ENCODE measurements at regions not wholly inside any gene's neighbourhood (a gene's known extent, or its start where the extent isn't known, plus 50 kb on each side); places are given as distances from the start of the nearest gene placed in this dataset.

DNA sequence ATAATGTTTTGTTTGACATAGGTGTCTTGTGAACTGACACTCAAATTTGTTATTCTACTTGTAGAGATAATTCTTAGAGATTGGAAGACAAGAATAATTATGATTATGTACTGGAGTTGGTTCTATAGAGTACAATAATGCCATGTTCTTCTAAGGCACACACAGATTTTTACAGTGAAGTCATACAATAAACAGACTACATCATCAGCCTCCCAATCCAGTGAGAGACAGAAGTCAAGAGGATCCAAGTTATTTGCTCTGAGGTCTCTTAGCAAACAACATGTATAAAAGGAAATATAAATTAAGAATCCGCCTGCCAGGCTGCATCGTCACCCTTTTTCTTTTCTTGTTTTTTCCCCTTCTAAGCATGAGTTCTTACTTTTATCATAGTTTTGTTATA lies 613.5 kb upstream of the SETBP1 start:
- Histone ChIP-seq H3K27ac (ENCODE audit: low read depth in 2 of 2, low read length in 1 of 2) (no peak overlapping the region), H3K36me3 (ENCODE audit: control insufficient read depth in 2 of 2, insufficient read depth in 2 of 2, low read length in 1 of 2) (no peaks in the 10 kb centered on the region)
- WGBS, 2 donors = 76 to 85% methylated on average over 2 of the region's 2 CpGs

DNA sequence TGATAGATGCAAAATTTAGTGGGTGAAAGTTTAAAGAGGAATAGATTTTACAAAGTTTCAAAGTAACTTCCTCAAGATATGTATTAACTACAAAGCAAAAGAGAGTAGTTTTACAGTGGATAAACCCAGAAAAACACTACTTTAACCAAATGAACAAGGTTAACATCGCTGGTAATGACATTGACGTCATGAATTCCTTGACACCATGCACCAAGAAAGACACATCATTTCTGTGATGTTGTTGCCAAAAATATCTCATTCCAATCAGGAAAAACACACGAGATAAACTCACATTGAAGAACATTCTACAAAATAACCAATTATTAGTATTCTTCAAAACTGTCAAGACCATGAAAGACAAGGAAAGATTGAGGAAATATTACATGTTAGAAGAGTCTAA lies 605.6 kb upstream of the SETBP1 start:
- H3K9me3 ChIP-seq (ENCODE audit: control insufficient read depth in 2 of 2, insufficient read depth in 1 of 2, low read depth in 1 of 2, low read length in 1 of 2) = no peaks in the 10 kb centered on the region
- no peaks in the 10 kb centered on the region for H3K27me3 ChIP-seq (ENCODE audit: control insufficient read depth in 1 of 2, insufficient read depth in 2 of 2, low read length in 2 of 2)
- H3K4me1 ChIP-seq (ENCODE audit: control insufficient read depth in 2 of 2, insufficient read depth in 2 of 2, low read length in 1 of 2) = no peaks in the 10 kb centered on the region
- H3K4me3 ChIP-seq (ENCODE audit: low read depth in 1 of 2, low read length in 2 of 2) = no peak overlapping the region
- WGBS, 2 donors = 65 to 68% methylated on average over 3 of the region's 3 CpGs
- H3K27ac ChIP-seq (ENCODE audit: low read depth in 2 of 2, low read length in 1 of 2) = no peak overlapping the region
- H3K36me3 ChIP-seq (ENCODE audit: control insufficient read depth in 2 of 2, insufficient read depth in 2 of 2, low read length in 1 of 2) = no peaks in the 10 kb centered on the region

More for the DNA sequence above, 613.5 kb upstream of the SETBP1 start:
- Histone ChIP-seq H3K4me1 (ENCODE audit: control insufficient read depth in 2 of 2, insufficient read depth in 2 of 2, low read length in 1 of 2) (no peaks in the 10 kb centered on the region), H3K4me3 (ENCODE audit: low read depth in 1 of 2, low read length in 2 of 2) (no peak overlapping the region), H3K9me3 (ENCODE audit: control insufficient read depth in 2 of 2, insufficient read depth in 1 of 2, low read depth in 1 of 2, low read length in 1 of 2) (no peaks in the 10 kb centered on the region), H3K27me3 (ENCODE audit: control insufficient read depth in 1 of 2, insufficient read depth in 2 of 2, low read length in 2 of 2) (no peaks in the 10 kb centered on the region)

DNA sequence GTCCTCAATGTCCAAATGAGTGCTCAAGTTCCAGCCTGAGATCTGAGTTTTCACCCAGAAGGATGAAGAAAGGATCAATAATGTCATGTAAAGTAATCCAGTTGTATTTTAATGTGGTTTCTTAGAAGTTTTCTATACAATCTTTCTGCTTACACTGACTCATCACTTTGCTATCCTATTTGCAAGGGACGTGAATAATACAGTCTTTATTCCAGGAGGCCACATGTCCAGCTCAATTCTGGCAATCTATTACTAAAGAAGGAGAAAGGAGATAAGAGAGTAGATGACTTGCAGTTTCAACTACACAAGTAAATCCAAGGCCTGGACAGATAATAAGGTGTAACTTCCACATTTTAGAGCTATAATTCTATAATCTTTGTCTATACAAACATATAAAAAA lies 601.1 kb upstream of the SETBP1 start:
- H3K4me1 ChIP-seq (ENCODE audit: control insufficient read depth in 2 of 2, insufficient read depth in 2 of 2, low read length in 1 of 2) = no peaks in the 10 kb centered on the region
- no peaks in the 10 kb centered on the region for H3K9me3 ChIP-seq (ENCODE audit: control insufficient read depth in 2 of 2, insufficient read depth in 1 of 2, low read depth in 1 of 2, low read length in 1 of 2)
- 14 to 27% methylated on average over 1 of the region's 1 CpG for WGBS, 2 donors
- H3K4me3 ChIP-seq (ENCODE audit: low read depth in 1 of 2, low read length in 2 of 2) = no peak overlapping the region
- no peaks in the 10 kb centered on the region for H3K27me3 ChIP-seq (ENCODE audit: control insufficient read depth in 1 of 2, insufficient read depth in 2 of 2, low read length in 2 of 2)
- H3K36me3 ChIP-seq (ENCODE audit: control insufficient read depth in 2 of 2, insufficient read depth in 2 of 2, low read length in 1 of 2) = no peaks in the 10 kb centered on the region
- H3K27ac ChIP-seq (ENCODE audit: low read depth in 2 of 2, low read length in 1 of 2) = no peak overlapping the region

DNA sequence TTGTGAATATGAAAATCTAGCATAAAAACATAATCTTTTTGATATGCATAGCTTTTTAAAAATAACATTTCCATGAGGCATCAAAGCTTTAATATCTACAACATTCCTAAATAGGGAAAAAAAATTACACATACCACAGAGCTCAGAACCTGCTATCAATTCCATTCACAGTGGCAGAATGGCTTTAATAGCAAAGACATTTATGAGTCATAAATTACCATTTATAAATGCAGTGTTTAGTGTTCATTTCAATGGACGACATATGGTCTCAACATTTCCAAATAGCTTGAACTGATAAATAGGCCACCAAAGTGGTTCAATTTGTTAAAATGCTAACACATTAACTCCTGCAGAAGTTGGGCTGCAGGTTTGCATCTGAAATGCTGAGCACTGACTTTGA lies 600.6 kb upstream of the SETBP1 start:
- WGBS, 2 donors = 49 to 58% methylated on average over 1 of the region's 1 CpG
- Histone ChIP-seq H3K4me3 (ENCODE audit: low read depth in 1 of 2, low read length in 2 of 2) (no peak overlapping the region), H3K4me1 (ENCODE audit: control insufficient read depth in 2 of 2, insufficient read depth in 2 of 2, low read length in 1 of 2) (no peaks in the 10 kb centered on the region), H3K9me3 (ENCODE audit: control insufficient read depth in 2 of 2, insufficient read depth in 1 of 2, low read depth in 1 of 2, low read length in 1 of 2) (no peaks in the 10 kb centered on the region), H3K27ac (ENCODE audit: low read depth in 2 of 2, low read length in 1 of 2) (no peak overlapping the region), H3K36me3 (ENCODE audit: control insufficient read depth in 2 of 2, insufficient read depth in 2 of 2, low read length in 1 of 2) (no peaks in the 10 kb centered on the region), H3K27me3 (ENCODE audit: control insufficient read depth in 1 of 2, insufficient read depth in 2 of 2, low read length in 2 of 2) (no peaks in the 10 kb centered on the region)

DNA sequence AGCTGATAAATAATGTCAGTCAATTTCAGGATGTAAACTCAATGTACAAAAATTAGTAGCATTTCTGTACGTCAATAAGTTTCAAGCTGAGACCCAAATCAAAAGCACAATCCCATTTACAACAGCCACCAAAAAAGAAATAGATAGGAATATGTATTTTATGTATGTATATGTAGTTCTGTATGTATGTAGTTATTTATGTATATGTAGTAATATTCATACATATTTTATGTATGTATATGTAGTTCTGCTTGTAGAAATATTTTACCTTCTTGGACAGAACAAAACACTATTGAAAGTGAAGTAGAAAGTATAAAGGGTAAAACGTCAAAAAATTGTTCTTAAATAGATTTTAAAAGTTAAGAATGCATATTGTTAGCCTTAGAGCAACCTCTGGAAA lies 591.0 kb upstream of the SETBP1 start:
- WGBS, 2 donors = 67 to 73% methylated on average over 2 of the region's 2 CpGs
- H3K36me3 ChIP-seq (ENCODE audit: control insufficient read depth in 2 of 2, insufficient read depth in 2 of 2, low read length in 1 of 2) = no peaks in the 10 kb centered on the region

DNA sequence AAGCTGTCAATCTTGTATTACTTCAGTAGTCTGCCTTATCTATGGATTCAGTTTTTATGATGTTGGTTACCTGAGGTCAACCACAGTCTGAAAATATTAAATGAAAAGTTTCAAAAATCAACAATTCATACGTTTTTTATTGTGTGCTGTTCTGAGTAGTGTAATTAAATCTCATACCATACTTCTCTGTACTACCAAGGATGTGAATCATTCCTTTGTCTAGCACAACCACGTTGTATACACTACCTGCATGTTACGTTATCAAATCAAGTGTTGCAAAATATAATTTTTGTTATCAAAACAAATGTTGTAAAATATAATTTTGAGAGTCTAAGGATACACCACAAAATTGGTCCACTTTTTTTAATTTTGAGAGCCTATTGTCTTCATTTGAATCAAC lies 590.2 kb upstream of the SETBP1 start:
- no peak overlapping the region for H3K4me3 ChIP-seq (ENCODE audit: low read depth in 1 of 2, low read length in 2 of 2)
- no peaks in the 10 kb centered on the region for H3K36me3 ChIP-seq (ENCODE audit: control insufficient read depth in 2 of 2, insufficient read depth in 2 of 2, low read length in 1 of 2)
- H3K9me3 ChIP-seq (ENCODE audit: control insufficient read depth in 2 of 2, insufficient read depth in 1 of 2, low read depth in 1 of 2, low read length in 1 of 2) = no peaks in the 10 kb centered on the region
- H3K27ac ChIP-seq (ENCODE audit: low read depth in 2 of 2, low read length in 1 of 2) = no peak overlapping the region
- 51 to 54% methylated on average over 3 of the region's 3 CpGs for WGBS, 2 donors
- H3K27me3 ChIP-seq (ENCODE audit: control insufficient read depth in 1 of 2, insufficient read depth in 2 of 2, low read length in 2 of 2) = no peaks in the 10 kb centered on the region
- H3K4me1 ChIP-seq (ENCODE audit: control insufficient read depth in 2 of 2, insufficient read depth in 2 of 2, low read length in 1 of 2) = no peaks in the 10 kb centered on the region

More for the DNA sequence above, 591.0 kb upstream of the SETBP1 start:
- Histone ChIP-seq H3K9me3 (ENCODE audit: control insufficient read depth in 2 of 2, insufficient read depth in 1 of 2, low read depth in 1 of 2, low read length in 1 of 2) (no peaks in the 10 kb centered on the region), H3K4me3 (ENCODE audit: low read depth in 1 of 2, low read length in 2 of 2) (no peak overlapping the region), H3K27me3 (ENCODE audit: control insufficient read depth in 1 of 2, insufficient read depth in 2 of 2, low read length in 2 of 2) (no peaks in the 10 kb centered on the region), H3K4me1 (ENCODE audit: control insufficient read depth in 2 of 2, insufficient read depth in 2 of 2, low read length in 1 of 2) (no peaks in the 10 kb centered on the region), H3K27ac (ENCODE audit: low read depth in 2 of 2, low read length in 1 of 2) (no peak overlapping the region)

DNA sequence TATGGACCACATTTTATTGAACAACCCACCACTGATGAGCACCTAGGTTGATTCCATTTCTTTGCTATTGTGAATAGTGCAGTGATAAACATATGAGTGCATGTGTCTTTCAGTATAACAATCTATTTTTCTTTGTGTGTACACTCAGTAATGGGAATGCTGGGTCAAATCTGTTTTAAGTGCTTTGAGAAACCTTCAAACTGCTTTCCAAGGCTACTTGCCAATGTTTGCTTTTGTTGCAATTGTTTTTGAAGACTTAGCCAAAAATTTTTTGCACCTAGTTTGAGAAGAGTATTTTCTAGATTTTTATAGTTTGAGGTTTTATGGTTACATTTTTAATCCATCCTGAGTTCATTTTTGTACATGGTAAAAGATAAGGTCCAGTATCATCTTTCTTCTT lies 587.4 kb upstream of the SETBP1 start:
- H3K27me3 ChIP-seq (ENCODE audit: control insufficient read depth in 1 of 2, insufficient read depth in 2 of 2, low read length in 2 of 2) = no peaks in the 10 kb centered on the region
- no peak overlapping the region for H3K27ac ChIP-seq (ENCODE audit: low read depth in 2 of 2, low read length in 1 of 2)

DNA sequence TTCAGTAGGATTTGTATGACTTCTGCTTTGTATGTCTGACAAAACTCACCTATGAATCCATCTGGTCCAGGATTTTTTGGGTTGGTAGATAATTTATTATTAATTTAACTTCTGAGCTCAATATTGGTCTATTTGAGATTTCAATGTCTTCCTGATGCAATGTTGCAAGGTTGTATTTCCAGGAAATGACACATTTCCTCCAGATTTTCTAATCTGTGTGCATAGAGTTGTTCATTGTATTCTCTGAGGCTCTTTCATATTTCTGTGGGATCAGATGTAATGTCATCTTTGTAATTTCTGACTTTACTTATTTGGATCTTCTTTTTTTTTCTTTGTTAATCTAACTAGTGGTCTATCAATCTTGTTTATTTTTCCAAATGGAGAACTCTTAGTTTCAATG lies 584.7 kb upstream of the SETBP1 start:
- Histone ChIP-seq H3K4me3 (ENCODE audit: low read depth in 1 of 2, low read length in 2 of 2) (no peak overlapping the region), H3K4me1 (ENCODE audit: control insufficient read depth in 2 of 2, insufficient read depth in 2 of 2, low read length in 1 of 2) (no peaks in the 10 kb centered on the region), H3K27me3 (ENCODE audit: control insufficient read depth in 1 of 2, insufficient read depth in 2 of 2, low read length in 2 of 2) (no peaks in the 10 kb centered on the region), H3K9me3 (ENCODE audit: control insufficient read depth in 2 of 2, insufficient read depth in 1 of 2, low read depth in 1 of 2, low read length in 1 of 2) (no peaks in the 10 kb centered on the region), H3K27ac (ENCODE audit: low read depth in 2 of 2, low read length in 1 of 2) (no peak overlapping the region), H3K36me3 (ENCODE audit: control insufficient read depth in 2 of 2, insufficient read depth in 2 of 2, low read length in 1 of 2) (no peaks in the 10 kb centered on the region)

More for the DNA sequence above, 587.4 kb upstream of the SETBP1 start:
- H3K4me3 ChIP-seq (ENCODE audit: low read depth in 1 of 2, low read length in 2 of 2) = no peak overlapping the region
- H3K9me3 ChIP-seq (ENCODE audit: control insufficient read depth in 2 of 2, insufficient read depth in 1 of 2, low read depth in 1 of 2, low read length in 1 of 2) = no peaks in the 10 kb centered on the region
- no peaks in the 10 kb centered on the region for H3K36me3 ChIP-seq (ENCODE audit: control insufficient read depth in 2 of 2, insufficient read depth in 2 of 2, low read length in 1 of 2)
- no peaks in the 10 kb centered on the region for H3K4me1 ChIP-seq (ENCODE audit: control insufficient read depth in 2 of 2, insufficient read depth in 2 of 2, low read length in 1 of 2)

DNA sequence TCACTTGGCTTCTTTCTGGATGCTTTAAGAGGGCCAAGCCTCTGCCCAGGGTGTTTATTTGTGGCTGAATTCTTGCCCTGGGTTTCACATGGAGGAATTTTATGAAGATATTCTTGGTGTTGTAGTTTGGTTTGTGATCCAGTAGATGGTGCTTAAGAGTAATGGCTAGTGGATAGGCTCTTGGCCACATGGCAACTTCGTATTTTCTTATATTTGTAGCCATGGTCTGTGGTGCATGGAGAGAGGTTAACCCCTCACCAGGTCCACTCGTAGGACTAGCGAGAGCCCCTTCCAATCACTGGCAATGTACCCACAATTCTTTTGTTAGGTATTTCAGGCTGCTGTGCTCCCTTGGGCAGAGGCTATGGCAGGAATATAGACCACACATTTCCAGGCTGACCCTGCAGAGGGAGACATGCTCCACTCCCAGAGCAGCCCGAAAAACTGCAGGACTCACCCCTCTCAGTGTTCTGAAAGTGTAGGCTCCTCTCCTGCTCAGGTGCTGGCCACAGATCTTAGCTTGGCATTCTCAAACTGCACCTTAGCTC lies 582.1 kb upstream of the SETBP1 start:
- no peaks in the 10 kb centered on the region for H3K4me1 ChIP-seq (ENCODE audit: control insufficient read depth in 2 of 2, insufficient read depth in 2 of 2, low read length in 1 of 2)
- no peak overlapping the region for H3K4me3 ChIP-seq (ENCODE audit: low read depth in 1 of 2, low read length in 2 of 2)
- no peaks in the 10 kb centered on the region for H3K27me3 ChIP-seq (ENCODE audit: control insufficient read depth in 1 of 2, insufficient read depth in 2 of 2, low read length in 2 of 2)
- H3K9me3 ChIP-seq (ENCODE audit: control insufficient read depth in 2 of 2, insufficient read depth in 1 of 2, low read depth in 1 of 2, low read length in 1 of 2) = no peaks in the 10 kb centered on the region
- no peaks in the 10 kb centered on the region for H3K36me3 ChIP-seq (ENCODE audit: control insufficient read depth in 2 of 2, insufficient read depth in 2 of 2, low read length in 1 of 2)
- WGBS, 2 donors = 71 to 82% methylated on average over 4 of the region's 4 CpGs
- no peak overlapping the region for H3K27ac ChIP-seq (ENCODE audit: low read depth in 2 of 2, low read length in 1 of 2)

DNA sequence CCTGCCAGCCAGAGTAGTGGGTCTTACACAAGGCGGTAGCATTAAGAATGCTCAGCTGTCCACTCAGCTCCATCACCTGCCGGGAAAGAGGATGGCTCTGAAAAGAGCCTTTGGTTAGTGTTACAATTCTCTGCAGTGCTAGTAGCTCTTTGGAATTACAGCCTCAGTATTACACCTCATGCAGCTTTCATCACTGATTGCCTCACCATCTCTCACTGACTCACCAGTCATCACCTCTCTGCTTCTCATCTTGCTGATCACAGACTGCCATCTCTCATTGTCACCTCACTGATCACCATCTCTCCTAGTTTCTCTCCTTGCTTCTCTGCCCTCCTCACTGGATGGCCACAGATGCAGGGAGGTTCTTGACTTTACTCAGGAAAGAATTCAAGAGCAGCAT lies 573.5 kb upstream of the SETBP1 start:
- H3K4me1 ChIP-seq (ENCODE audit: control insufficient read depth in 2 of 2, insufficient read depth in 2 of 2, low read length in 1 of 2) = no peaks in the 10 kb centered on the region
- H3K9me3 ChIP-seq (ENCODE audit: control insufficient read depth in 2 of 2, insufficient read depth in 1 of 2, low read depth in 1 of 2, low read length in 1 of 2) = no peaks in the 10 kb centered on the region
- 97 to 100% methylated on average over 2 of the region's 2 CpGs for WGBS, 2 donors
- H3K27ac ChIP-seq (ENCODE audit: low read depth in 2 of 2, low read length in 1 of 2) = no peak overlapping the region
- no peaks in the 10 kb centered on the region for H3K27me3 ChIP-seq (ENCODE audit: control insufficient read depth in 1 of 2, insufficient read depth in 2 of 2, low read length in 2 of 2)
- no peaks in the 10 kb centered on the region for H3K36me3 ChIP-seq (ENCODE audit: control insufficient read depth in 2 of 2, insufficient read depth in 2 of 2, low read length in 1 of 2)
- no peak overlapping the region for H3K4me3 ChIP-seq (ENCODE audit: low read depth in 1 of 2, low read length in 2 of 2)
